ENCODE measurements at regions not wholly inside any gene's neighbourhood (a gene's known extent, or its start where the extent isn't known, plus 50 kb on each side); places are given as distances from the start of the nearest gene placed in this dataset.

- Mint-ChIP-seq H3K9me3 (ENCODE audit: low read depth) (no peaks in the 10 kb centered on the region), H3K4me3 (no peak overlapping the region), H3K27ac (no peak overlapping the region), H3K36me3 (ENCODE audit: low read depth) (no peaks in the 10 kb centered on the region), H3K4me1 (no peaks in the 10 kb centered on the region), H3K27me3 (no peaks in the 10 kb centered on the region)
- ATAC-seq (no peak), DNase-seq (no peak)
- CTCF ChIA-PET, result no interaction called here
- POLR2A ChIA-PET, result no interaction called here
- intact Hi-C loops (cut with DNase I, micrococcal nuclease), result no loop called here
These were observed 1305.1 kb upstream of the GJE1 start for GRCh38 chr6:140827593-140827992.

- DNase-seq, result no peak
- Mint-ChIP-seq H3K27me3 (no peaks in the 10 kb centered on the region), H3K4me3 (no peak overlapping the region), H3K9me3 (ENCODE audit: low read depth) (no peaks in the 10 kb centered on the region), H3K27ac (no peak overlapping the region), H3K36me3 (ENCODE audit: low read depth) (no peaks in the 10 kb centered on the region), H3K4me1 (no peaks in the 10 kb centered on the region)
- intact Hi-C loops (cut with DNase I, micrococcal nuclease), result no loop called here
- ChIA-PET POLR2A (no interaction called here), CTCF (no interaction called here)
- ATAC-seq, result no peak
These were observed 1307.0 kb upstream of the GJE1 start for GRCh38 chr6:140825731-140826130.

GRCh38 chr6:140824595-140824994 lies 1308.1 kb upstream of the GJE1 start:
- ChIA-PET CTCF (no interaction called here), POLR2A (no interaction called here)
- no peaks in the 10 kb centered on the region for H3K36me3 Mint-ChIP-seq (ENCODE audit: low read depth)
- H3K9me3 Mint-ChIP-seq (ENCODE audit: low read depth), result no peaks in the 10 kb centered on the region
- no peak overlapping the region for H3K27ac Mint-ChIP-seq
- no peak for ATAC-seq
- DNase-seq, result no peak
- no peaks in the 10 kb centered on the region for H3K4me1 Mint-ChIP-seq
- no peaks in the 10 kb centered on the region for H3K27me3 Mint-ChIP-seq
- intact Hi-C loops (cut with DNase I, micrococcal nuclease), result no loop called here
- H3K4me3 Mint-ChIP-seq, result no peak overlapping the region

GRCh38 chr6:140821196-140821595 lies 1311.5 kb upstream of the GJE1 start:
- Mint-ChIP-seq H3K36me3 (ENCODE audit: low read depth) (no peaks in the 10 kb centered on the region), H3K4me1 (no peaks in the 10 kb centered on the region), H3K9me3 (ENCODE audit: low read depth) (no peaks in the 10 kb centered on the region), H3K27me3 (no peaks in the 10 kb centered on the region), H3K4me3 (no peak overlapping the region), H3K27ac (no peak overlapping the region)
- ChIA-PET POLR2A (no interaction called here), CTCF (no interaction called here)
- DNase-seq (no peak), ATAC-seq (no peak)
- intact Hi-C loops (cut with DNase I, micrococcal nuclease), result no loop called here

- no peak for DNase-seq
- Mint-ChIP-seq H3K4me1 (no peaks in the 10 kb centered on the region), H3K9me3 (ENCODE audit: low read depth) (no peaks in the 10 kb centered on the region), H3K27ac (no peak overlapping the region), H3K27me3 (peaks cover 6% of the 10 kb centered on the region), H3K36me3 (ENCODE audit: low read depth) (no peaks in the 10 kb centered on the region), H3K4me3 (no peak overlapping the region)
- intact Hi-C loops (cut with DNase I, micrococcal nuclease), result no loop called here
- ATAC-seq, result no peak
- POLR2A ChIA-PET, result interaction anchor here (0.6 kb wide), 1 partner anchor 247 kb away, joined by 3 read pairs; no protein-coding TSS in a partner anchor
- CTCF ChIA-PET, result no interaction called here
These were observed 1315.5 kb upstream of the GJE1 start for GRCh38 chr6:140817176-140817575.

- Mint-ChIP-seq H3K27ac (no peak overlapping the region), H3K27me3 (peaks cover 6% of the 10 kb centered on the region), H3K4me3 (no peak overlapping the region), H3K9me3 (ENCODE audit: low read depth) (no peaks in the 10 kb centered on the region), H3K4me1 (no peaks in the 10 kb centered on the region), H3K36me3 (ENCODE audit: low read depth) (no peaks in the 10 kb centered on the region)
- intact Hi-C loops (cut with DNase I, micrococcal nuclease), result no loop called here
- CTCF ChIA-PET, result interaction anchor here (0.5 kb wide), 1 partner anchor 78 kb away, joined by 3 read pairs; no protein-coding TSS in a partner anchor
- POLR2A ChIA-PET, result interaction anchor here (0.6 kb wide), 1 partner anchor 247 kb away, joined by 3 read pairs; no protein-coding TSS in a partner anchor
- ATAC-seq (no peak), DNase-seq (no peak)
These were observed 1316.0 kb upstream of the GJE1 start for GRCh38 chr6:140816681-140817080.

- no peaks in the 10 kb centered on the region for H3K9me3 Mint-ChIP-seq (ENCODE audit: low read depth)
- DNase-seq, result no peak
- ATAC-seq, result no peak
- no peak overlapping the region for H3K4me3 Mint-ChIP-seq
- H3K36me3 Mint-ChIP-seq (ENCODE audit: low read depth), result no peaks in the 10 kb centered on the region
- CTCF ChIA-PET, result no interaction called here
- POLR2A ChIA-PET, result no interaction called here
- peaks cover 12% of the 10 kb centered on the region for H3K4me1 Mint-ChIP-seq
- intact Hi-C loops (cut with DNase I, micrococcal nuclease), result no loop called here
- no peak overlapping the region for H3K27ac Mint-ChIP-seq
- peaks cover 11% of the 10 kb centered on the region for H3K27me3 Mint-ChIP-seq
These were observed 1320.1 kb upstream of the GJE1 start for GRCh38 chr6:140812636-140813035.

- POLR2A ChIA-PET, result no interaction called here
- peaks cover 12% of the 10 kb centered on the region for H3K4me1 Mint-ChIP-seq
- no peak overlapping the region for H3K27ac Mint-ChIP-seq
- ATAC-seq, result no peak
- intact Hi-C loops (cut with DNase I, micrococcal nuclease), result no loop called here
- DNase-seq, result no peak
- peaks cover 11% of the 10 kb centered on the region for H3K27me3 Mint-ChIP-seq
- no peak overlapping the region for H3K4me3 Mint-ChIP-seq
- CTCF ChIA-PET, result interaction anchor here (0.6 kb wide), 1 partner anchor 28 kb away, joined by 5 read pairs; no protein-coding TSS in a partner anchor
- H3K36me3 Mint-ChIP-seq (ENCODE audit: low read depth), result no peaks in the 10 kb centered on the region
- no peaks in the 10 kb centered on the region for H3K9me3 Mint-ChIP-seq (ENCODE audit: low read depth)
These were observed 1321.1 kb upstream of the GJE1 start for GRCh38 chr6:140811642-140812041.

GRCh38 chr6:140809694-140810101 lies 1323.0 kb upstream of the GJE1 start:
- DNase-seq (peak; percentile 10), ATAC-seq (peak; percentile 94)
- no peak overlapping the region for H3K4me3 Mint-ChIP-seq
- no peak overlapping the region for H3K27ac Mint-ChIP-seq
- ChIA-PET CTCF (interaction anchor here (1.3 kb wide), 1 partner anchor 35 kb away, joined by 3 read pairs; no protein-coding TSS in a partner anchor), POLR2A (no interaction called here)
- H3K27me3 Mint-ChIP-seq, result peaks cover 10% of the 10 kb centered on the region
- H3K36me3 Mint-ChIP-seq (ENCODE audit: low read depth), result no peaks in the 10 kb centered on the region
- no peaks in the 10 kb centered on the region for H3K9me3 Mint-ChIP-seq (ENCODE audit: low read depth)
- peaks cover 12% of the 10 kb centered on the region for H3K4me1 Mint-ChIP-seq
- intact Hi-C loops (cut with DNase I, micrococcal nuclease), result loop anchor here (1.0 to 2.0 kb wide), 4 partner anchors 35 to 223 kb away; no protein-coding TSS in a partner anchor

GRCh38 chr6:140806431-140806830 lies 1326.3 kb upstream of the GJE1 start:
- intact Hi-C loops (cut with DNase I, micrococcal nuclease), result no loop called here
- Mint-ChIP-seq H3K4me3 (no peak overlapping the region), H3K4me1 (peaks cover 10% of the 10 kb centered on the region), H3K27me3 (peaks cover 9% of the 10 kb centered on the region), H3K27ac (no peak overlapping the region), H3K9me3 (ENCODE audit: low read depth) (no peaks in the 10 kb centered on the region), H3K36me3 (ENCODE audit: low read depth) (no peaks in the 10 kb centered on the region)
- POLR2A ChIA-PET, result no interaction called here
- CTCF ChIA-PET, result no interaction called here
- DNase-seq (no peak), ATAC-seq (no peak)

GRCh38 chr6:140794544-140794943 lies 1338.2 kb upstream of the GJE1 start:
- ChIA-PET POLR2A (no interaction called here), CTCF (no interaction called here)
- H3K27ac Mint-ChIP-seq, result no peak overlapping the region
- H3K36me3 Mint-ChIP-seq (ENCODE audit: low read depth), result no peaks in the 10 kb centered on the region
- H3K4me1 Mint-ChIP-seq, result no peaks in the 10 kb centered on the region
- no peak overlapping the region for H3K4me3 Mint-ChIP-seq
- H3K9me3 Mint-ChIP-seq (ENCODE audit: low read depth), result no peaks in the 10 kb centered on the region
- H3K27me3 Mint-ChIP-seq, result no peaks in the 10 kb centered on the region
- intact Hi-C loops (cut with DNase I, micrococcal nuclease), result no loop called here
- DNase-seq (no peak), ATAC-seq (no peak)

- H3K27ac Mint-ChIP-seq, result no peak overlapping the region
- no peak for DNase-seq
- ATAC-seq, result no peak
- H3K9me3 Mint-ChIP-seq (ENCODE audit: low read depth), result no peaks in the 10 kb centered on the region
- ChIA-PET POLR2A (no interaction called here), CTCF (no interaction called here)
- no peaks in the 10 kb centered on the region for H3K4me1 Mint-ChIP-seq
- H3K4me3 Mint-ChIP-seq, result no peak overlapping the region
- no peaks in the 10 kb centered on the region for H3K27me3 Mint-ChIP-seq
- H3K36me3 Mint-ChIP-seq (ENCODE audit: low read depth), result no peaks in the 10 kb centered on the region
- intact Hi-C loops (cut with DNase I, micrococcal nuclease), result no loop called here
These were observed 1342.6 kb upstream of the GJE1 start for GRCh38 chr6:140790109-140790508.

GRCh38 chr6:140789466-140789865 lies 1343.3 kb upstream of the GJE1 start:
- Mint-ChIP-seq H3K4me3 (no peak overlapping the region), H3K27me3 (no peaks in the 10 kb centered on the region), H3K4me1 (no peaks in the 10 kb centered on the region), H3K9me3 (ENCODE audit: low read depth) (no peaks in the 10 kb centered on the region), H3K27ac (no peak overlapping the region), H3K36me3 (ENCODE audit: low read depth) (no peaks in the 10 kb centered on the region)
- CTCF ChIA-PET, result no interaction called here
- DNase-seq (no peak), ATAC-seq (no peak)
- POLR2A ChIA-PET, result no interaction called here
- intact Hi-C loops (cut with DNase I, micrococcal nuclease), result no loop called here
